CD4-positive, alpha-beta memory T cell (primary cell): ENCODE measurements at regions not wholly inside any gene's neighbourhood (a gene's known extent, or its start where the extent isn't known, plus 50 kb on each side); places are given as distances from the start of the nearest gene placed in this dataset.
A peak's percentile ranks its signal among the peaks of the same experiment; 100 is the strongest.

Source experiments
- CTCF ChIA-PET: fragments of 350-600 bp; sonication (Branson Sonifier 250); formaldehyde crosslinking; loops from one replicate; lab custom pipeline; 2021; ENCODE audit warnings: inconsistent platforms; ENCODE audit not compliant: partially characterized antibody; lab: Charles Lee
- POLR2A ChIA-PET: fragments of 350-600 bp; sonication (Branson Sonifier 250); formaldehyde crosslinking; loops from one replicate; lab custom pipeline; 2021; ENCODE audit not compliant: partially characterized antibody; lab: Charles Lee
- DNase-seq, 5 donors: peaks; one replicate each; pipeline versions ENCODE4 v3.0.0 to v3.0.0-alpha.2; 2020 to 2022; ENCODE audit warnings: mixed read lengths in 1 of 5
- H3K27ac ChIP-seq: one replicate; pipeline ENCODE4 v1.7.0; 2013; ENCODE audit warnings: low read depth, low read length
- H3K27me3 ChIP-seq: 2 replicates; pipeline ENCODE4 v1.7.0; 2013; ENCODE audit warnings: mild to moderate bottlenecking, low read length, moderate library complexity; ENCODE audit not compliant: insufficient read depth
- H3K36me3 ChIP-seq: 2 replicates; pipeline ENCODE4 v1.7.0; 2013; ENCODE audit warnings: mild to moderate bottlenecking, low read length, moderate library complexity; ENCODE audit not compliant: insufficient read depth
- H3K4me1 ChIP-seq: 2 replicates; pipeline ENCODE4 v1.7.0; 2013; ENCODE audit warnings: mild to moderate bottlenecking, low read length, moderate library complexity; ENCODE audit not compliant: insufficient read depth
- H3K4me3 ChIP-seq, 2 donors: one replicate each; pipeline ENCODE4 v1.7.0; 2013; ENCODE audit warnings: low read length in 2 of 2, mild to moderate bottlenecking in 1 of 2
- H3K9me3 ChIP-seq, 2 donors: one replicate each; pipeline ENCODE4 v1.7.0; 2013; ENCODE audit warnings: low read length in 2 of 2, control low read depth in 1 of 2; ENCODE audit not compliant: control insufficient read depth in 1 of 2
- H3K27ac Mint-ChIP-seq, 7 donors: one replicate each; pipeline ENCODE4 v1.8.0; 2020 to 2021; ENCODE audit warnings: mixed read lengths in 7 of 7, mild to moderate bottlenecking in 6 of 7, inconsistent platforms in 3 of 7, moderate library complexity in 3 of 7
- H3K27me3 Mint-ChIP-seq, 2 donors: one replicate each; pipeline ENCODE4 v1.8.0; 2020 to 2021; ENCODE audit warnings: mixed read lengths in 2 of 2
- H3K36me3 Mint-ChIP-seq, 2 donors: one replicate each; pipeline ENCODE4 v1.8.0; 2020 to 2021; ENCODE audit warnings: mixed read lengths in 2 of 2, inconsistent platforms in 1 of 2, mild to moderate bottlenecking in 1 of 2
- H3K4me1 Mint-ChIP-seq, 4 donors: one replicate each; pipeline ENCODE4 v1.8.0; 2020 to 2021; ENCODE audit warnings: mixed read lengths in 4 of 4, mild to moderate bottlenecking in 1 of 4
- H3K4me3 Mint-ChIP-seq, 8 donors: one replicate each; pipeline ENCODE4 v1.8.0; 2020 to 2021; ENCODE audit warnings: mixed read lengths in 8 of 8, mild to moderate bottlenecking in 7 of 8, moderate library complexity in 6 of 8, inconsistent platforms in 3 of 8
- H3K9me3 Mint-ChIP-seq, 8 donors: one replicate each; pipeline ENCODE4 v1.8.0; 2020 to 2021; ENCODE audit warnings: mixed read lengths in 8 of 8, mild to moderate bottlenecking in 5 of 8, inconsistent platforms in 3 of 8, moderate library complexity in 1 of 8
- intact Hi-C: fragments of 100-400 bp; cut with micrococcal nuclease; formaldehyde crosslinking; loops from one replicate; pipeline ENCODE4 v1.15.1; 2023

GRCh38 chr4:45931154-45931553 is 192.7 kb downstream of the GABRG1 start:
- Mint-ChIP-seq H3K9me3 (peaks cover 0 to 7% (median 2%) of the 10 kb centered on the region in 8 donors), H3K36me3 (no peaks in the 10 kb centered on the region), H3K27ac (no peak overlapping the region), H3K4me1 (no peaks in the 10 kb centered on the region), H3K4me3 (no peak overlapping the region), H3K27me3 (no peaks in the 10 kb centered on the region)
- intact Hi-C loops, result no loop called here
- H3K9me3 ChIP-seq, result no peaks in the 10 kb centered on the region
- H3K36me3 ChIP-seq, result no peaks in the 10 kb centered on the region
- no peaks in the 10 kb centered on the region for H3K27me3 ChIP-seq
- ChIA-PET CTCF (interaction anchor here (0.5 kb wide), 1 partner anchor 39 kb away, joined by 4 read pairs; no protein-coding TSS in a partner anchor), POLR2A (no interaction called here)
- no peaks in the 10 kb centered on the region for H3K4me1 ChIP-seq
- no peak overlapping the region for H3K27ac ChIP-seq
- H3K4me3 ChIP-seq, result no peak overlapping the region
- DNase-seq, result peak in 1 of 5 donors; percentile 7

GRCh38 chr4:45927641-45928040 is 196.2 kb downstream of the GABRG1 start:
- intact Hi-C loops, result no loop called here

GRCh38 chr4:45925809-45926208 is 198.0 kb downstream of the GABRG1 start:
- Histone ChIP-seq H3K4me3 (no peak overlapping the region), H3K9me3 (no peaks in the 10 kb centered on the region), H3K27me3 (no peaks in the 10 kb centered on the region), H3K36me3 (no peaks in the 10 kb centered on the region), H3K4me1 (no peaks in the 10 kb centered on the region), H3K27ac (no peak overlapping the region)
- no peaks in the 10 kb centered on the region for H3K4me1 Mint-ChIP-seq
- ChIA-PET CTCF (no interaction called here), POLR2A (no interaction called here)
- H3K36me3 Mint-ChIP-seq, result no peaks in the 10 kb centered on the region
- intact Hi-C loops, result no loop called here
- H3K4me3 Mint-ChIP-seq, result no peak overlapping the region
- no peak for DNase-seq
- H3K27ac Mint-ChIP-seq, result peak overlapping the region in 1 of 7 donors; percentile 41
- no peaks in the 10 kb centered on the region for H3K27me3 Mint-ChIP-seq
- peaks cover 0 to 17% (median 5%) of the 10 kb centered on the region in 8 donors for H3K9me3 Mint-ChIP-seq

More at GRCh38 chr4:45927641-45928040, 196.2 kb downstream of the GABRG1 start:
- Histone ChIP-seq H3K4me1 (no peaks in the 10 kb centered on the region), H3K27ac (no peak overlapping the region), H3K36me3 (no peaks in the 10 kb centered on the region), H3K9me3 (no peaks in the 10 kb centered on the region), H3K4me3 (no peak overlapping the region), H3K27me3 (no peaks in the 10 kb centered on the region)
- Mint-ChIP-seq H3K9me3 (peaks cover 0 to 16% (median 5%) of the 10 kb centered on the region in 8 donors), H3K36me3 (no peaks in the 10 kb centered on the region), H3K4me3 (no peak overlapping the region), H3K27ac (no peak overlapping the region), H3K27me3 (no peaks in the 10 kb centered on the region), H3K4me1 (no peaks in the 10 kb centered on the region)
- POLR2A ChIA-PET, result no interaction called here
- CTCF ChIA-PET, result no interaction called here
- no peak for DNase-seq

GRCh38 chr4:45920861-45921260 is 203.0 kb downstream of the GABRG1 start:
- POLR2A ChIA-PET, result no interaction called here
- H3K27me3 ChIP-seq, result no peaks in the 10 kb centered on the region
- Mint-ChIP-seq H3K27ac (no peak overlapping the region), H3K9me3 (peaks cover 2 to 20% (median 10%) of the 10 kb centered on the region in 8 donors), H3K36me3 (no peaks in the 10 kb centered on the region), H3K4me3 (no peak overlapping the region), H3K4me1 (no peaks in the 10 kb centered on the region), H3K27me3 (no peaks in the 10 kb centered on the region)
- no peaks in the 10 kb centered on the region for H3K36me3 ChIP-seq
- no peaks in the 10 kb centered on the region for H3K4me1 ChIP-seq
- intact Hi-C loops, result no loop called here
- no peak overlapping the region for H3K4me3 ChIP-seq
- H3K9me3 ChIP-seq, result no peaks in the 10 kb centered on the region
- H3K27ac ChIP-seq, result no peak overlapping the region
- DNase-seq, result no peak
- CTCF ChIA-PET, result no interaction called here

DNA sequence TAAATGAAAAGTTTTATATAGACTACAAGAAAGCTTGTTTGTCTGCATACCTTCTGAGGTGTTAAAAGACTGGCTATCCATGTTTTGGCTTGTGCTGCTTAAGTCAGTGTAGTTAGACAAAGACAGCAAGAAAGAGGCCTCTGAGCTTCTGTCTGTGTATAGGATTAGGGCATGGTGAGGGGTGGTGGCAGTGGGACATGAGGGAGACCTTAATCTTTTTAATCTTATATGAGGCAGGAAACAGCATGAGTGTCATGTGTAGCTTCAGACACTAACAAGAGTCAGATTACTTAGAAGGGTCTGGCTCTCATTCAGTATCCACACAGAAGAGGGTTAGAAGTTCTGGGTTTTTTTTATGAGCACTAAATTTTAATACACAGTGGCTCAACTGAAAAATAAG is 213.3 kb downstream of the GABRG1 start:
- peaks cover 0 to 19% (median 7%) of the 10 kb centered on the region in 8 donors for H3K9me3 Mint-ChIP-seq
- Histone ChIP-seq H3K27ac (no peak overlapping the region), H3K4me1 (no peaks in the 10 kb centered on the region), H3K9me3 (no peaks in the 10 kb centered on the region), H3K36me3 (no peaks in the 10 kb centered on the region), H3K4me3 (no peak overlapping the region), H3K27me3 (no peaks in the 10 kb centered on the region)
- no peak overlapping the region for H3K27ac Mint-ChIP-seq
- H3K27me3 Mint-ChIP-seq, result no peaks in the 10 kb centered on the region
- no peaks in the 10 kb centered on the region for H3K36me3 Mint-ChIP-seq
- intact Hi-C loops, result no loop called here
- no peak overlapping the region for H3K4me3 Mint-ChIP-seq
- ChIA-PET CTCF (no interaction called here), POLR2A (no interaction called here)
- H3K4me1 Mint-ChIP-seq, result no peaks in the 10 kb centered on the region
- DNase-seq, result no peak

GRCh38 chr4:45897946-45898585 is 225.8 kb downstream of the GABRG1 start:
- Histone ChIP-seq H3K4me1 (no peaks in the 10 kb centered on the region), H3K4me3 (no peak overlapping the region), H3K9me3 (no peaks in the 10 kb centered on the region), H3K36me3 (no peaks in the 10 kb centered on the region), H3K27me3 (no peaks in the 10 kb centered on the region), H3K27ac (no peak overlapping the region)
- Mint-ChIP-seq H3K27me3 (no peaks in the 10 kb centered on the region), H3K4me3 (no peak overlapping the region), H3K27ac (no peak overlapping the region), H3K4me1 (no peaks in the 10 kb centered on the region), H3K36me3 (no peaks in the 10 kb centered on the region), H3K9me3 (peaks cover 0 to 26% (median 10%) of the 10 kb centered on the region in 8 donors)
- DNase-seq, result no peak
- intact Hi-C loops, result no loop called here
- ChIA-PET CTCF (no interaction called here), POLR2A (no interaction called here)

- Mint-ChIP-seq H3K4me1 (no peaks in the 10 kb centered on the region), H3K36me3 (no peaks in the 10 kb centered on the region), H3K4me3 (no peak overlapping the region), H3K27ac (no peak overlapping the region), H3K27me3 (no peaks in the 10 kb centered on the region), H3K9me3 (peaks cover 3 to 37% (median 18%) of the 10 kb centered on the region in 8 donors)
- ChIA-PET POLR2A (no interaction called here), CTCF (no interaction called here)
- H3K4me3 ChIP-seq, result no peak overlapping the region
- intact Hi-C loops, result no loop called here
- H3K27ac ChIP-seq, result no peak overlapping the region
- H3K4me1 ChIP-seq, result no peaks in the 10 kb centered on the region
- no peaks in the 10 kb centered on the region for H3K9me3 ChIP-seq
- DNase-seq, result no peak
- no peaks in the 10 kb centered on the region for H3K36me3 ChIP-seq
- no peaks in the 10 kb centered on the region for H3K27me3 ChIP-seq
These were observed 240.4 kb downstream of the GABRG1 start for GRCh38 chr4:45883421-45883820.
